ENCODE measurements at regions not wholly inside any gene's neighbourhood (a gene's known extent, or its start where the extent isn't known, plus 50 kb on each side); places are given as distances from the start of the nearest gene placed in this dataset.

DNA sequence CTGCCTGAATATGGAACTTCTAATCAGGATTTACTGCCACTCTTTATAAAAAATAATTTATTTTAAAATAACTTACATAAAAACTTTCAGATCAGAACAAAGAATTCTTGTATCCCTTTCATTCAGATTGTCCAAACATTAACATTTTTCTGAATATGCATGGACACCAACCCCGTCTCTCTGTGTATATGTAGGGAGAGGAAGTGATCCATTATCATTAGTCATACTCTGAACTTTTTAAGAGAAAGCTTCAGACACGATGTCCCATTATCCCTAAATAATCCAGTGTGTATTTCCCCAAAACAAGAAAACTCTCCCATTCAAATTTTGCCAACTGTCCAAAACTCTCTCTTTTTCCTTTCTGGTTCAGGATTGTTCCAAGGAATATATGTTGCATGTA lies 122.3 kb upstream of the CXADR start:
- TF ChIP-seq, protein P1, sequence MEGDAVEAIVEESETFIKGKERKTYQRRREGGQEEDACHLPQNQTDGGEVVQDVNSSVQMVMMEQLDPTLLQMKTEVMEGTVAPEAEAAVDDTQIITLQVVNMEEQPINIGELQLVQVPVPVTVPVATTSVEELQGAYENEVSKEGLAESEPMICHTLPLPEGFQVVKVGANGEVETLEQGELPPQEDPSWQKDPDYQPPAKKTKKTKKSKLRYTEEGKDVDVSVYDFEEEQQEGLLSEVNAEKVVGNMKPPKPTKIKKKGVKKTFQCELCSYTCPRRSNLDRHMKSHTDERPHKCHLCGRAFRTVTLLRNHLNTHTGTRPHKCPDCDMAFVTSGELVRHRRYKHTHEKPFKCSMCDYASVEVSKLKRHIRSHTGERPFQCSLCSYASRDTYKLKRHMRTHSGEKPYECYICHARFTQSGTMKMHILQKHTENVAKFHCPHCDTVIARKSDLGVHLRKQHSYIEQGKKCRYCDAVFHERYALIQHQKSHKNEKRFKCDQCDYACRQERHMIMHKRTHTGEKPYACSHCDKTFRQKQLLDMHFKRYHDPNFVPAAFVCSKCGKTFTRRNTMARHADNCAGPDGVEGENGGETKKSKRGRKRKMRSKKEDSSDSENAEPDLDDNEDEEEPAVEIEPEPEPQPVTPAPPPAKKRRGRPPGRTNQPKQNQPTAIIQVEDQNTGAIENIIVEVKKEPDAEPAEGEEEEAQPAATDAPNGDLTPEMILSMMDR (conservative IDR thresholded peaks at IDR 0.05; ENCODE audit: low read depth in 2 of 2), result no peak
- TF ChIP-seq EZH2 (IDR thresholded peaks at IDR 0.05; ENCODE audit: low read depth, unreplicated experiment) (no peak), POLR2AphosphoS5 (IDR thresholded peaks at IDR 0.05; ENCODE audit: low read depth) (no peak), REST (IDR thresholded peaks at IDR 0.05; ENCODE audit: unreplicated experiment) (no peak), EZH2phosphoT487 (IDR thresholded peaks at IDR 0.05; ENCODE audit: unreplicated experiment) (no peak), JUNB (IDR thresholded peaks at IDR 0.05; ENCODE audit: unreplicated experiment) (no peak), STAT1 (IDR thresholded peaks at IDR 0.05; ENCODE audit: unreplicated experiment) (no peak), ZNF331 (CRISPR knock-in tag; IDR thresholded peaks at IDR 0.05; ENCODE audit: low read depth) (no peak), CREB1 (CRISPR knock-in tag; IDR thresholded peaks at IDR 0.05; ENCODE audit: low read depth) (no peak), NANOG (IDR thresholded peaks at IDR 0.05; ENCODE audit: borderline replicate concordance) (no peak)
- TF ChIP-seq, protein P2, sequence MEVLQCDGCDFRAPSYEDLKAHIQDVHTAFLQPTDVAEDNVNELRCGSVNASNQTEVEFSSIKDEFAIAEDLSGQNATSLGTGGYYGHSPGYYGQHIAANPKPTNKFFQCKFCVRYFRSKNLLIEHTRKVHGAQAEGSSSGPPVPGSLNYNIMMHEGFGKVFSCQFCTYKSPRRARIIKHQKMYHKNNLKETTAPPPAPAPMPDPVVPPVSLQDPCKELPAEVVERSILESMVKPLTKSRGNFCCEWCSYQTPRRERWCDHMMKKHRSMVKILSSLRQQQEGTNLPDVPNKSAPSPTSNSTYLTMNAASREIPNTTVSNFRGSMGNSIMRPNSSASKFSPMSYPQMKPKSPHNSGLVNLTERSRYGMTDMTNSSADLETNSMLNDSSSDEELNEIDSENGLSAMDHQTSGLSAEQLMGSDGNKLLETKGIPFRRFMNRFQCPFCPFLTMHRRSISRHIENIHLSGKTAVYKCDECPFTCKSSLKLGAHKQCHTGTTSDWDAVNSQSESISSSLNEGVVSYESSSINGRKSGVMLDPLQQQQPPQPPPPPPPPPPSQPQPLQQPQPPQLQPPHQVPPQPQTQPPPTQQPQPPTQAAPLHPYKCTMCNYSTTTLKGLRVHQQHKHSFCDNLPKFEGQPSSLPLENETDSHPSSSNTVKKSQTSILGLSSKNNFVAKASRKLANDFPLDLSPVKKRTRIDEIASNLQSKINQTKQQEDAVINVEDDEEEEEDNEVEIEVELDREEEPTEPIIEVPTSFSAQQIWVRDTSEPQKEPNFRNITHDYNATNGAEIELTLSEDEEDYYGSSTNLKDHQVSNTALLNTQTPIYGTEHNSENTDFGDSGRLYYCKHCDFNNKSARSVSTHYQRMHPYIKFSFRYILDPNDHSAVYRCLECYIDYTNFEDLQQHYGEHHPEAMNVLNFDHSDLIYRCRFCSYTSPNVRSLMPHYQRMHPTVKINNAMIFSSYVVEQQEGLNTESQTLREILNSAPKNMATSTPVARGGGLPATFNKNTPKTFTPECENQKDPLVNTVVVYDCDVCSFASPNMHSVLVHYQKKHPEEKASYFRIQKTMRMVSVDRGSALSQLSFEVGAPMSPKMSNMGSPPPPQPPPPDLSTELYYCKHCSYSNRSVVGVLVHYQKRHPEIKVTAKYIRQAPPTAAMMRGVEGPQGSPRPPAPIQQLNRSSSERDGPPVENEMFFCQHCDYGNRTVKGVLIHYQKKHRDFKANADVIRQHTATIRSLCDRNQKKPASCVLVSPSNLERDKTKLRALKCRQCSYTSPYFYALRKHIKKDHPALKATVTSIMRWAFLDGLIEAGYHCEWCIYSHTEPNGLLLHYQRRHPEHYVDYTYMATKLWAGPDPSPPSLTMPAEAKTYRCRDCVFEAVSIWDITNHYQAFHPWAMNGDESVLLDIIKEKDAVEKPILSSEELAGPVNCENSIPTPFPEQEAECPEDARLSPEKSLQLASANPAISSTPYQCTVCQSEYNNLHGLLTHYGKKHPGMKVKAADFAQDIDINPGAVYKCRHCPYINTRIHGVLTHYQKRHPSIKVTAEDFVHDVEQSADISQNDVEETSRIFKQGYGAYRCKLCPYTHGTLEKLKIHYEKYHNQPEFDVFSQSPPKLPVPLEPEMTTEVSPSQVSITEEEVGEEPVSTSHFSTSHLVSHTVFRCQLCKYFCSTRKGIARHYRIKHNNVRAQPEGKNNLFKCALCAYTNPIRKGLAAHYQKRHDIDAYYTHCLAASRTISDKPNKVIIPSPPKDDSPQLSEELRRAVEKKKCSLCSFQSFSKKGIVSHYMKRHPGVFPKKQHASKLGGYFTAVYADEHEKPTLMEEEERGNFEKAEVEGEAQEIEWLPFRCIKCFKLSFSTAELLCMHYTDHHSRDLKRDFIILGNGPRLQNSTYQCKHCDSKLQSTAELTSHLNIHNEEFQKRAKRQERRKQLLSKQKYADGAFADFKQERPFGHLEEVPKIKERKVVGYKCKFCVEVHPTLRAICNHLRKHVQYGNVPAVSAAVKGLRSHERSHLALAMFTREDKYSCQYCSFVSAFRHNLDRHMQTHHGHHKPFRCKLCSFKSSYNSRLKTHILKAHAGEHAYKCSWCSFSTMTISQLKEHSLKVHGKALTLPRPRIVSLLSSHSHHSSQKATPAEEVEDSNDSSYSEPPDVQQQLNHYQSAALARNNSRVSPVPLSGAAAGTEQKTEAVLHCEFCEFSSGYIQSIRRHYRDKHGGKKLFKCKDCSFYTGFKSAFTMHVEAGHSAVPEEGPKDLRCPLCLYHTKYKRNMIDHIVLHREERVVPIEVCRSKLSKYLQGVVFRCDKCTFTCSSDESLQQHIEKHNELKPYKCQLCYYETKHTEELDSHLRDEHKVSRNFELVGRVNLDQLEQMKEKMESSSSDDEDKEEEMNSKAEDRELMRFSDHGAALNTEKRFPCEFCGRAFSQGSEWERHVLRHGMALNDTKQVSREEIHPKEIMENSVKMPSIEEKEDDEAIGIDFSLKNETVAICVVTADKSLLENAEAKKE (CRISPR knock-in tag; IDR thresholded peaks at IDR 0.05), result no peak
- TF ChIP-seq, protein P3, sequence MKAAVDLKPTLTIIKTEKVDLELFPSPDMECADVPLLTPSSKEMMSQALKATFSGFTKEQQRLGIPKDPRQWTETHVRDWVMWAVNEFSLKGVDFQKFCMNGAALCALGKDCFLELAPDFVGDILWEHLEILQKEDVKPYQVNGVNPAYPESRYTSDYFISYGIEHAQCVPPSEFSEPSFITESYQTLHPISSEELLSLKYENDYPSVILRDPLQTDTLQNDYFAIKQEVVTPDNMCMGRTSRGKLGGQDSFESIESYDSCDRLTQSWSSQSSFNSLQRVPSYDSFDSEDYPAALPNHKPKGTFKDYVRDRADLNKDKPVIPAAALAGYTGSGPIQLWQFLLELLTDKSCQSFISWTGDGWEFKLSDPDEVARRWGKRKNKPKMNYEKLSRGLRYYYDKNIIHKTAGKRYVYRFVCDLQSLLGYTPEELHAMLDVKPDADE (IDR thresholded peaks at IDR 0.05), result no peak

Measured in GM23338 (cell line).